Erythroblast (primary cell): ENCODE measurements at regions not wholly inside any gene's neighbourhood (a gene's known extent, or its start where the extent isn't known, plus 50 kb on each side); places are given as distances from the start of the nearest gene placed in this dataset.

Experiments
- GATA1 ChIP-seq: IDR thresholded peaks from 2 replicates; pipeline ENCODE4 v1.6.1; 2011; ENCODE audit warnings: low read depth, mild to moderate bottlenecking, control low read depth, low read length, moderate library complexity
- POLR2A ChIP-seq: IDR thresholded peaks from 2 replicates; pipeline ENCODE4 v1.6.1; 2011; ENCODE audit warnings: mild to moderate bottlenecking, low read length

DNA sequence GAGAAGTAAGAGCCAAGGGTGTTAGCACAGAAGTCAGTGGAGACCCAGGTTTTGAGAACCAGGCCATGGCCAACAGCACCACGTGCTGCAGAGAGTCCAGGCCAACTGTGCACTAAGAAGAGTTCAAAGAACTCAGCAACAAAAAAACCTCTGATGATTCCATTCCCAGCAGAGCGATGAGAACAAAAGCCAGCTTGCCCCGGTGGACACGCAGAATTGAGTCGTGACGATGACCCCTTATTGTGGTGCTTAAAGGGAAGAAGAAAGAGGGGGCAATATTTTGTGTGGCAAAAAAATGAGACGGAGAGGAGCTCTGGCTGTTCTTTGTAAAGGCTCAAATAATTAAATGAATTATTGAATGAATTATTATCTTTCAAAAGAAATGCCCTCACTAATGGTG, 468.3 kb upstream of the AUTS2 start:
- TF ChIP-seq POLR2A = no peak
- no peak for TF ChIP-seq GATA1
